ENCODE measurements at regions not wholly inside any gene's neighbourhood (a gene's known extent, or its start where the extent isn't known, plus 50 kb on each side); places are given as distances from the start of the nearest gene placed in this dataset.

DNA sequence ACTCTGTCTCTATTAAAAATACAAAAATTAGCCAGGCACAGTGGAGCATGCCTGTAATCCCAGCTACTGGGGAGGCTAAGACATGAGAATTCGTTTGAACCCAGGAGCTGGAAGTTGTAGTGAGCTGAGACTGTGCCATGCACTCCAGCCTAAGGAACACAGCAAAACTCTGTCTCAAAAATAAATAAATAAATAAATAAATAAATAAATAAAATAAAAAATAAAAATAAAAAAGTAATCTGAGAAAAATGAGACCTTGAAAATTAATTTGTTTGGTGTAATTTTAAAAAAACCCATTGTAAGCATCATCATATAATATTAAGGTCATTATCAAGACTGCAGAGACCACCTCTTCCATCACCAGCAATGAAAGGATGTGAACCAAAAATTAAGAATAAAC lies 997.1 kb downstream of the CDH18 start:
- TF ChIP-seq, protein P1, sequence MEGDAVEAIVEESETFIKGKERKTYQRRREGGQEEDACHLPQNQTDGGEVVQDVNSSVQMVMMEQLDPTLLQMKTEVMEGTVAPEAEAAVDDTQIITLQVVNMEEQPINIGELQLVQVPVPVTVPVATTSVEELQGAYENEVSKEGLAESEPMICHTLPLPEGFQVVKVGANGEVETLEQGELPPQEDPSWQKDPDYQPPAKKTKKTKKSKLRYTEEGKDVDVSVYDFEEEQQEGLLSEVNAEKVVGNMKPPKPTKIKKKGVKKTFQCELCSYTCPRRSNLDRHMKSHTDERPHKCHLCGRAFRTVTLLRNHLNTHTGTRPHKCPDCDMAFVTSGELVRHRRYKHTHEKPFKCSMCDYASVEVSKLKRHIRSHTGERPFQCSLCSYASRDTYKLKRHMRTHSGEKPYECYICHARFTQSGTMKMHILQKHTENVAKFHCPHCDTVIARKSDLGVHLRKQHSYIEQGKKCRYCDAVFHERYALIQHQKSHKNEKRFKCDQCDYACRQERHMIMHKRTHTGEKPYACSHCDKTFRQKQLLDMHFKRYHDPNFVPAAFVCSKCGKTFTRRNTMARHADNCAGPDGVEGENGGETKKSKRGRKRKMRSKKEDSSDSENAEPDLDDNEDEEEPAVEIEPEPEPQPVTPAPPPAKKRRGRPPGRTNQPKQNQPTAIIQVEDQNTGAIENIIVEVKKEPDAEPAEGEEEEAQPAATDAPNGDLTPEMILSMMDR (conservative IDR thresholded peaks at IDR 0.05 in 1 of 2, IDR thresholded peaks at IDR 0.05 in 1 of 2; ENCODE audit: extremely low read depth in 1 of 2, insufficient read depth in 1 of 2, low read depth in 1 of 2, low read length in 2 of 2), result no peak
- no peak for TF ChIP-seq EZH2 (IDR thresholded peaks at IDR 0.05; ENCODE audit: borderline replicate concordance, low read length)
